HG03045 (cell line): ENCODE measurements at regions not wholly inside any gene's neighbourhood (a gene's known extent, or its start where the extent isn't known, plus 50 kb on each side); places are given as distances from the start of the nearest gene placed in this dataset.

Experiments
- ATAC-seq: cut with Tn5 transposase; IDR thresholded peaks from one replicate; pipeline ENCODE4 v1.9.1; 2021; ENCODE audit warnings: mild to moderate bottlenecking, moderate library complexity; ENCODE audit not compliant: unreplicated experiment

GRCh38 chr2:156837635-156838370 lies 401.6 kb downstream of the GPD2 start:
- ATAC-seq, result no peak

DNA sequence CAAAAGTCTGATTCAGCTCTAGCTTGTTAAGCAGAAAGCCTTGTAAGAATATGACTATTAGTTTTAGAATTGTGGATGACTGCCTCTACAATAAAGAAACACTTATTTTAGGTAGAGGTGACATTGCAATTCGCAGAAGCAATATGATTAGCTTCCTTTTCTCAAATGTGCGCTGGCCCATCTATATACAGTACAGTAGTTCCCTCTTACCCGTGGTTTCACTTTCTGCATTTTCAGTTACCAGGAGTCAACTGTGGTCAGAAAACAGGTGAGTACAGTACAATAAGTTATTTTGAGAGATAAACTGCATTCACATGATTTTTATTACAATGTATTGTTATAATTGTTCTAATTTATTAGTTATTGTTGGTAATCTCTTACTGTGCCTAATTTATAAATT lies 405.1 kb downstream of the GPD2 start:
- no peak for ATAC-seq

DNA sequence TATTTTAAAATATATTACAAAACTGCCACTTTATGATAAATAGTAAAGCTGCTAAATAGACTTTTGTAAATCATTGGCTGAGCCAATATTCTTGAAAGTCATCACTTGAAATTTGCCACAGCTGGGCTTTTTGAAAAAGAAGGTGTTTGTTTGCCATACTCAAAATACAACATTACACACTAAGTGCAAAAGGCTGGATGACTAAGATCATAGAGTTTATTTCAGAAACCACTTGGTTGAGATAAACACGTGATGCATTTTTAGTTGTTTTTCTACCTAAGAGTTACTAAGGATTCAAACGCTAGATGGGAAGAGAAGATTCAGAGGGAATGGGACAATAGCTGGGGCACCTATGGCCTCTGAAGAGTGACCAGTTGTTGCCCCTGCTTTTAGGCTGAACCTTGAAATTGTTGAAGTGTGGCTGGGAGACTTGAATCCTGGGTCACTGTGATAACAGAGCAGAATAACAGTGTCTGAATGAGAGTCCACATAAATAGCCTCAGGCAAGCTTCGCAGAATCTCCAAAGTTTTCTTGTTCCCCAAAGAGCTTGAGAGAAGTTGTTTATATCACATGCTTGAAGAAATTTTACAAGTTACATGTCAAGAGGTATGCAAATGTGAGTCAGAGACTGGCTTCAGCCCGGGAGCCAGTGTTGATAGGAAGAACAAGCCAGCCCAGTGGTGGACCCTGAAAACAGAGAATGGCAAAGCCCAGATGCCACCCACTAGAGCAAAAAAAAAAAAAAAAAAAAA lies 409.8 kb downstream of the GPD2 start:
- ATAC-seq, result no peak

GRCh38 chr2:156852210-156852609 lies 405.3 kb upstream of the GALNT5 start:
- no peak for ATAC-seq

DNA sequence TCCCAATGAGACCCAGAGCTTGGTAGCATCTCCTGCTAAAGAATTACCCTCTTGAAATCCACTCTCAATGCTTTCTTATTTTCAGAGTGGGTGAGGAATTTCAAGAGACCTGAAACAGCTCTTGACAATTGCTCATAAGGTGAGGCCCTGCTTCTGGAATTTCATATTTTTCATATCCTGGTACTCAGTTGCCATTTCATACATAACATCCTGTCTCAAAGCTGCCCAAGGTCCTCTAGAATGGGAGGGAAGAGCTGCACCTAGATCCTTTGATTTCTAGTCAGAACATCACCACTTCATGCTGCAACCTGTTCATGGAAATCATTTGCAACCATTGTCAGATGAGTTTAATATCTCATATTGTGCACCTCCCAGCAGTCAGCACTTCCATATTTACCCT lies 404.8 kb upstream of the GALNT5 start:
- ATAC-seq, result no peak

DNA sequence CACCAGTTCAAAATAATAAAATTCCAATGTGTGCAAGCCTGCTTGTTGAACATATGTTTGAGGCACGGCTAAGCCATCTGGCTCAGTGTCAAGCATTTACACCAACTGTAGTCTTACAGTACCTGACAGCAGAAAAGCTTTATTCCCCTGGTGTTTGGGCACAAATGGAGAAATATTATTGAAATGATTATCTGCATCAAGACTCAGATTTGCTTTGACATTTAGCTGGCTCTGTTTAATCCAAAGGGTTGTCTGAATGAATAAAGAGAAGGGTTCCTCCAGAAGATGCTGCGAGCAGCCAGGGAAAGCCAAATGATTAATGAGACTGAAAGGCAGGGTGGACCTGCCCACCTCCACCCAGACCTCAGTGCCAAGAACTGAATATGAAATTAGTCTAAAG lies 393.2 kb upstream of the GALNT5 start:
- no peak for ATAC-seq

GRCh38 chr2:156864753-156865152 lies 392.8 kb upstream of the GALNT5 start:
- no peak for ATAC-seq

- ATAC-seq, result no peak
Observed at GRCh38 chr2:156867201-156867600, 390.3 kb upstream of the GALNT5 start.

- ATAC-seq, result no peak
Observed at GRCh38 chr2:156874707-156875106, 382.8 kb upstream of the GALNT5 start.

DNA sequence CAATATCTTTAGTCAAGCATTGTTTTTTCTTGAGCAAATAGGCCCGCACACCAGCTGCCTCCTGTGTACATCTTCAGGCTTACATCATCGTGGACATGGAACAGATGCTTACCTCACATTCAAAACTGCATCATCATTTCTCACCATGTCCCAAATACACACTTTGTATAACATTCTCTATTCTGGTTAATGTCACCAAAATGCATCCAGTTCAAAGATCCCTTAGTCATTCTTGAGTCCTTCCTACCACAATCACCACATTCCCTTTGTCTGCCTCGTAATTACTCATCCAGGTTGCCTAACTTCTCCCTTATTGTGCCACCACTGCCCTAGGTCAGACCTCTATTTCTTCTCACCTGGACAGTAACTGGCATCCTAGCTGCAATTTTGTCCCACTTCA lies 373.7 kb upstream of the GALNT5 start:
- no peak for ATAC-seq

DNA sequence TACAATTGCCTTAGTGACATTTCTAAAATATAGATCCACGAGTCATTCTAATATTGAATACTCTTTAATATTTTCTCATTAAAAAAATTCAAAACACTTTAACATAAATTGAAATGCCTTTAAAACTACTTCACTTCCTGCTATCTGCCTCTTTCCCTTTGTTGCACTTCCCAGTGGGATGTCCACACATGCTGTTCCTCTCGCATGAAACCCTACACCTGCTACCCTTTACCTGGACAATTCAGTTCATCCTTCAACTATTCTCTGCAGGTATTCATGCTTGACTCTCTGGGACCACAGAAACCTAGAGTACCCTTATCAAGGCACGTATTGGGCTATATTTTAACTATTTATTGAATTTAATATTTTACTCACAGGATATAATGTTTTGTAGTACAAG lies 373.3 kb upstream of the GALNT5 start:
- ATAC-seq, result no peak

- ATAC-seq, result no peak
Observed at GRCh38 chr2:156890529-156891148, 366.9 kb upstream of the GALNT5 start.

DNA sequence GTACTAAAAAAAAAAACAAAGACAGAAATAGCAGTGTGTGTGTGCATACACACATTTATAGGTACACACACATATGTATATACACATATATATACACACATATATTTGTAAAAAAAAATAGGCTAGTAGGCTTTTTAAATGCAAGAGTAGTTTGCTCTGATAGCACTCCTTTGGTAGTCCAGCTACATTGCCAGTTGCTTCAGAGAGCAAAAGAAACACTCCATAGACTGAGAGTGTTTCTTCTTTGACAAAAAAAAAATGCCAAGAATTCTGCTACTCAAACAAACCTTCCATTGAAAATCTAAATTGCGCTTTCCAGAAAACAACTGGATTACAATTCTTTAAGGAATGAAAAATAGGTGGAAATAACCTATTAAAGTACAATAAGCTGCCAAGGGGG lies 365.9 kb upstream of the GALNT5 start:
- ATAC-seq, result no peak

GRCh38 chr2:156892467-156893281 lies 364.8 kb upstream of the GALNT5 start:
- ATAC-seq, result peak; percentile 45

GRCh38 chr2:156896294-156896693 lies 361.2 kb upstream of the GALNT5 start:
- ATAC-seq, result peak; percentile 94

GRCh38 chr2:156897548-156897947 lies 360.0 kb upstream of the GALNT5 start:
- ATAC-seq, result no peak

DNA sequence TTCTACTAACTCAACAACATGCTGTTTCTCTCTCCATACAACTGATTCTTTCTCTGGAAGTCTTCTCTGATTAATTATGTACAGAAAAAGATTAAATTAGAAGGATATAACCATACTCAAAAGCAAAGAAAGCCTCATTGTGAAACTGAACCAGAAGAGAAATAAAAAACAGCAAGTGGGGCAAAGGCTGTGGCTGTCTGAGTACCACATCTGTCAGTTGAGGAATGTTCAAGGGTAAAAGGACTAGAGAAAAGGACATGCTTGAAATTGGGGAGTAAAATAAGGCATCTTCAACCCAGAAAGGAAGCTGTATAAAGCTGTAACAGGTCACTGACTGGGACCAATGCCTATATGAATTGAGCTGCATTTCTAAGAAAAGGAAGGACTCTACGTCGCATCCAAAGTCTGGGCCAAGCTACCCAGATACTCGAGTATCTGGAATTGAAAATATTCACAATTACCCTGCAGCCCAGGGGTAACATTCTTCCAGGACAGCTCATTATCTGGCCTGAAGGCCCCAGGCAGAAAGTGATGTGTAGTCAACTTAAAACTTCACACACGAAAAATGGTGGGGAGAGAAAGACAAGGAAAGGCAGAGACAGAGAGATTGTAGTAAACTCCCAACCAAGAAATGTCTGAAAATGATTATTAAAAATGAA lies 356.0 kb upstream of the GALNT5 start:
- ATAC-seq, result no peak

DNA sequence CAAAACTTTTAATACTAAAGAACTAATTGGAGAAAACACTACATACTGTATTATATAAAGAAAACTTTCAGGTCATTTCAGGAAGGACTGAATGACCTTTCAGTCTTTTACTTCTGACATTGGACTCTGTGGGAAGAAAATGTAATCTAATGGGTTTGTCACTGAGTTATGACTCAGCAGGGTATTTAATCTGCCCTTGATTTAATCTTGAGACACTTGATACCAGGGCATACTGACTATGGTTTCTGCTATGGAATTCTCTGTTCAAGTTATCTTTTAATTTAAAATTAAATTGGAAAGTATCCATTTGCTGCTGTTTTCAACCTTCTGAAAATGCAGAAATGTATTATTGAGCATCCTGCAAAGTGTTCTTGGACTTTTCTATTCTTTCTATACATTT lies 354.2 kb upstream of the GALNT5 start:
- no peak for ATAC-seq

GRCh38 chr2:156907806-156908205 lies 349.7 kb upstream of the GALNT5 start:
- peak; percentile 58 for ATAC-seq

DNA sequence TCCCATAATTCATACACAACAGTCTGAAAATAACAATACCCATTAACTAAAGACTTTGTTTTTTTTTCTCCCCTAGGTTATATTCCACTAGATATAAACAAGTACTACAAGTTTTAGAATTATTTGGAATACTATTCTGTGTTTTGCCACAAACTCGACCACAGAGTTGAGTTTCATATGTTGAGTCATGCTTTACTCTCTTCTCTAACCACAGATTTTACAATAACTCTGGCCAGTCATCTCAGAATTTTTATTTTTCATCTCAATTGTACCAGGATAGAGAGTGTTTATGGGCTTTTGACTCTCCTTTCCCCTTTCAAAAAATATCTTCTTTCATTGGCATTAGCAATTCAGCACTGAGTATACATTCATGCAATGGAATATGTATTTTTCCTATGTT lies 348.7 kb upstream of the GALNT5 start:
- peak; percentile 76 for ATAC-seq

DNA sequence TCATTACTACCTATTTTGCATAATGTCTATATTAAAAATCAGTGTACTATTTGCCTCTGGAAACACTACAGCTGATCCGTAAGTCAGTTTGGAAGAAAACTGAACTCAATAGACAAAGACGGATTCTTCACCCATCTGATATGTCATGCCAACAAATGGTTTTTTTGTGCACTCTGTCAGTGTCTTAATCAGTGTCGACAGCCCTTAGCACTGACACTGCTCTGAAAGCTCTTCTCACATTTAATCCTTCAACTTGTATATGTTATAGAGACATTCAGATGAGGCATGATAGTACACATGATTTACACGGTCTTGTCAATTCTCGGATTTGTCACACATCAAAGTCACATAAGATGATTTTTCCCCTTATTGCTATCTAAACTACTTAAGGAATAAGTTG lies 347.5 kb upstream of the GALNT5 start:
- ATAC-seq, result no peak
